Bronchial epithelial cell (primary cell): ENCODE measurements at regions not wholly inside any gene's neighbourhood (a gene's known extent, or its start where the extent isn't known, plus 50 kb on each side); places are given as distances from the start of the nearest gene placed in this dataset.

Experiments
- DNase-seq: peaks from one replicate; pipeline ENCODE4 v3.0.0-alpha.2; 2010; ENCODE audit warnings: low read depth
- FAIRE-seq: peaks from 2 replicates; lab custom pipeline; 2011; peaks lifted over from hg19 to GRCh38; lab: Jason Lieb, UNC
- H3K27me3 ChIP-seq: 2 replicates; pipeline ENCODE4 v1.5.1; 2011; ENCODE audit warnings: low read length; ENCODE audit not compliant: control insufficient read depth, insufficient read depth
- H3K36me3 ChIP-seq: 2 replicates; pipeline ENCODE4 v1.5.1; 2011; ENCODE audit warnings: low read length; ENCODE audit not compliant: control insufficient read depth, insufficient read depth
- H3K4me3 ChIP-seq: 2 replicates; pipeline ENCODE4 v1.5.1; 2011; ENCODE audit warnings: mild to moderate bottlenecking, low read depth, low read length, control low read depth
- CTCF ChIP-seq: IDR thresholded peaks from 2 replicates; pipeline ENCODE4 v1.5.1; 2011; ENCODE audit warnings: mild to moderate bottlenecking, moderate library complexity, low read length, control low read depth, inconsistent platforms; ENCODE audit not compliant: insufficient read depth, severe bottlenecking

GRCh38 chr5:133775584-133776304 lies 163.4 kb upstream of the FSTL4 start:
- no peak for TF ChIP-seq CTCF
- DNase-seq (peak; percentile 21), FAIRE-seq (no peak)
- Histone ChIP-seq H3K36me3 (no peaks in the 10 kb centered on the region), H3K4me3 (no peak overlapping the region), H3K27me3 (no peaks in the 10 kb centered on the region)

- no peaks in the 10 kb centered on the region for H3K36me3 ChIP-seq
- no peaks in the 10 kb centered on the region for H3K27me3 ChIP-seq
- no peak for FAIRE-seq
- TF ChIP-seq CTCF, result no peak
- H3K4me3 ChIP-seq, result no peak overlapping the region
- DNase-seq, result peak; percentile 11
These were observed 161.2 kb upstream of the FSTL4 start for GRCh38 chr5:133773247-133774202.

GRCh38 chr5:133769842-133770241 lies 157.5 kb upstream of the FSTL4 start:
- no peaks in the 10 kb centered on the region for H3K27me3 ChIP-seq
- H3K4me3 ChIP-seq, result no peak overlapping the region
- no peaks in the 10 kb centered on the region for H3K36me3 ChIP-seq
- no peak for DNase-seq
- no peak for FAIRE-seq
- TF ChIP-seq CTCF, result no peak

- Histone ChIP-seq H3K4me3 (no peak overlapping the region), H3K36me3 (no peaks in the 10 kb centered on the region), H3K27me3 (no peaks in the 10 kb centered on the region)
- FAIRE-seq (no peak), DNase-seq (no peak)
- TF ChIP-seq CTCF, result no peak
These were observed 151.4 kb upstream of the FSTL4 start for GRCh38 chr5:133763744-133764143.

GRCh38 chr5:133761632-133762031 lies 149.3 kb upstream of the FSTL4 start:
- DNase-seq, result no peak
- Histone ChIP-seq H3K27me3 (no peaks in the 10 kb centered on the region), H3K4me3 (no peak overlapping the region), H3K36me3 (no peaks in the 10 kb centered on the region)
- FAIRE-seq, result no peak
- no peak for TF ChIP-seq CTCF
